Endothelial cell of umbilical vein (primary cell): ENCODE measurements at regions not wholly inside any gene's neighbourhood (a gene's known extent, or its start where the extent isn't known, plus 50 kb on each side); places are given as distances from the start of the nearest gene placed in this dataset.

ENCODE experiments used
- BruUV-seq: library from RNA; stranded (reverse); fragments of 400-500 nt; replicated peaks from 2 replicates; lab custom pipeline; 2021; lab: Mats Ljungman, UMichigan
- CTCF ChIA-PET: fragments of 300-600, 350-600 bp; sonication (Branson Sonifier 250); formaldehyde crosslinking; loops from one replicate; lab custom pipeline; 2021; ENCODE audit warnings: antibody characterized with exemption, inconsistent platforms; lab: Charles Lee
- POLR2A ChIA-PET: fragments of 300-600, 350-600 bp; sonication (Branson Sonifier 250); formaldehyde crosslinking; loops from one replicate; lab custom pipeline; 2021; ENCODE audit warnings: antibody characterized with exemption, inconsistent platforms; lab: Charles Lee
- DNase-seq: peaks from one replicate; pipeline ENCODE4 v3.0.0-alpha.2; 2011; ENCODE audit warnings: low read depth, low spot score
- FAIRE-seq: peaks from 2 replicates; lab custom pipeline; 2011; peaks lifted over from hg19 to GRCh38; lab: Jason Lieb, UNC
- H2AFZ ChIP-seq: 2 replicates; pipeline ENCODE4 v1.6.0; 2012; ENCODE audit warnings: low read depth, low read length, control low read depth, inconsistent platforms
- H3K27ac ChIP-seq: 2 replicates; pipeline ENCODE4 v1.5.1; 2011; ENCODE audit warnings: low read depth, mild to moderate bottlenecking, control low read depth, low read length, moderate library complexity; ENCODE audit not compliant: insufficient read depth
- H3K27me3 ChIP-seq, 2 experiments: 2 replicates each; pipeline versions ENCODE4 v1.6.0 to v1.6.1; 2011; ENCODE audit warnings: low read length in 2 of 2, mixed read lengths in 1 of 2; ENCODE audit not compliant: control insufficient read depth in 2 of 2, insufficient read depth in 2 of 2
- H3K36me3 ChIP-seq, 2 experiments: 2 replicates in 1 of 2; 3 replicates in 1 of 2; pipeline ENCODE4 v1.5.1; 2011; ENCODE audit warnings: low read length in 2 of 2, mild to moderate bottlenecking in 1 of 2, moderate library complexity in 1 of 2; ENCODE audit not compliant: control insufficient read depth in 2 of 2, insufficient read depth in 2 of 2; ENCODE audit errors: extremely low read depth in 1 of 2
- H3K4me1 ChIP-seq: 3 replicates; pipeline ENCODE4 v1.5.1; 2011; ENCODE audit warnings: mild to moderate bottlenecking, low read length; ENCODE audit not compliant: control insufficient read depth, insufficient read depth; ENCODE audit errors: extremely low read depth
- H3K4me2 ChIP-seq: 2 replicates; pipeline ENCODE4 v1.6.1; 2011; ENCODE audit warnings: low read length, control low read depth, mixed read lengths; ENCODE audit not compliant: insufficient read depth
- H3K4me3 ChIP-seq, 3 experiments: fragments of 200-600 bp in 1 of 3; sonication (generic), shearing (Covaris generic) in 1 of 3; replicated peaks in 1 of 3; 2 replicates each; pipeline ENCODE4 v1.5.1; 2011 to 2016; ENCODE audit warnings: control low read depth in 3 of 3, low read length in 3 of 3, mild to moderate bottlenecking in 2 of 3, inconsistent platforms in 1 of 3, low read depth in 1 of 3, moderate library complexity in 1 of 3; ENCODE audit not compliant: insufficient read depth in 1 of 3
- H3K79me2 ChIP-seq: 2 replicates; pipeline ENCODE4 v1.6.0; 2012; ENCODE audit warnings: low read length, inconsistent platforms; ENCODE audit not compliant: control insufficient read depth, insufficient read depth
- H3K9ac ChIP-seq: replicated peaks from 2 replicates; pipeline ENCODE3; 2011; ENCODE audit warnings: low read length, control low read depth; ENCODE audit not compliant: insufficient read depth; ENCODE audit errors: extremely low read depth
- H3K9me1 ChIP-seq: replicated peaks from 3 replicates; pipeline ENCODE4 v1.6.0; 2011; ENCODE audit warnings: mild to moderate bottlenecking, low read length; ENCODE audit not compliant: control insufficient read depth, insufficient read depth; ENCODE audit errors: extremely low read depth
- H3K9me3 ChIP-seq: replicated peaks from 2 replicates; pipeline ENCODE4 v1.5.1; 2012; ENCODE audit warnings: low read length, inconsistent platforms; ENCODE audit not compliant: control insufficient read depth, insufficient read depth
- H4K20me1 ChIP-seq: replicated peaks from 2 replicates; pipeline ENCODE3; 2011; ENCODE audit warnings: mild to moderate bottlenecking, low read length; ENCODE audit not compliant: control insufficient read depth, insufficient read depth; ENCODE audit errors: extremely low read depth
- CTCF ChIP-seq, 2 donors: IDR thresholded peaks; 1 replicate in 1 of 2; 2 replicates in 1 of 2; pipeline ENCODE4 v1.5.1; 2011; ENCODE audit warnings: low read length in 2 of 2, mild to moderate bottlenecking in 2 of 2, moderate library complexity in 2 of 2, control low read depth in 1 of 2, inconsistent platforms in 1 of 2, low read depth in 1 of 2; ENCODE audit not compliant: insufficient read depth in 1 of 2; ENCODE audit errors: extremely low read depth in 1 of 2
- EZH2 ChIP-seq: IDR thresholded peaks from 2 replicates; pipeline ENCODE4 v1.6.1; 2012; ENCODE audit warnings: borderline replicate concordance, low read depth, mild to moderate bottlenecking, moderate library complexity, low read length, inconsistent platforms; ENCODE audit not compliant: severe bottlenecking
- FOS ChIP-seq: IDR thresholded peaks from 2 replicates; pipeline ENCODE4 v1.6.1; 2011; ENCODE audit warnings: mild to moderate bottlenecking, low read length, moderate library complexity, borderline replicate concordance; ENCODE audit not compliant: insufficient read depth
- GATA2 ChIP-seq: IDR thresholded peaks from 2 replicates; pipeline ENCODE4 v1.7.0; 2011; ENCODE audit warnings: low read depth, mild to moderate bottlenecking, moderate library complexity, mixed read lengths, low read length; ENCODE audit not compliant: insufficient read length, insufficient read depth
- JUN ChIP-seq: IDR thresholded peaks from 2 replicates; pipeline ENCODE4 v1.6.1; 2011; ENCODE audit warnings: borderline replicate concordance, low read depth; ENCODE audit not compliant: insufficient read length, insufficient read depth
- MAX ChIP-seq: IDR thresholded peaks from 2 replicates; pipeline ENCODE4 v1.6.1; 2011; ENCODE audit not compliant: insufficient read depth, insufficient read length
- MYC ChIP-seq: IDR thresholded peaks from one replicate; pipeline ENCODE4 v1.6.1; 2011; ENCODE audit warnings: mild to moderate bottlenecking, low read depth, low read length
- POLR2A ChIP-seq: IDR thresholded peaks from 2 replicates; pipeline ENCODE4 v1.6.1; 2012; ENCODE audit warnings: low read depth, mild to moderate bottlenecking, control low read depth, low read length
- POLR2AphosphoS5 ChIP-seq: IDR thresholded peaks from 2 replicates; pipeline ENCODE4 v1.6.1; 2012; ENCODE audit warnings: low read depth, mild to moderate bottlenecking, control low read depth, low read length, moderate library complexity; ENCODE audit not compliant: insufficient read depth
- dilution Hi-C: fragments of 300-500 bp; cut with MboI; formaldehyde crosslinking; loops from one replicate; pipeline ENCODE4 v1.15.0; 2019; ENCODE audit warnings: low sequenced_read_pairs; ENCODE audit not compliant: extremely low pct_ligation_motif_present
- intact Hi-C: fragments of 100-400 bp; cut with micrococcal nuclease; formaldehyde crosslinking; loops from one replicate; pipeline ENCODE4 v1.10.0; 2022

- DNase-seq (no peak), FAIRE-seq (no peak)
- Histone ChIP-seq H3K4me3 (no peak overlapping the region), H4K20me1 (no peaks in the 10 kb centered on the region), H3K27ac (no peak overlapping the region), H3K9ac (no peak overlapping the region), H3K9me3 (no peaks in the 10 kb centered on the region), H2AFZ (no peak overlapping the region), H3K9me1 (no peaks in the 10 kb centered on the region), H3K4me2 (no peak overlapping the region), H3K79me2 (no peaks in the 10 kb centered on the region), H3K4me1 (no peaks in the 10 kb centered on the region), H3K36me3 (no peaks in the 10 kb centered on the region), H3K27me3 (no peaks in the 10 kb centered on the region)
- POLR2A ChIA-PET: no interaction called here
- dilution Hi-C loops (no loop called here), intact Hi-C loops (no loop called here)
- no TSS peak for BruUV-seq
- CTCF ChIA-PET: interaction anchor here (1.3 kb wide), 1 partner anchor 17 kb away, joined by 4 read pairs; no protein-coding TSS in a partner anchor
- TF ChIP-seq POLR2A (no peak), MYC (no peak), MAX (no peak), JUN (no peak), FOS (no peak), EZH2 (no peak), POLR2AphosphoS5 (no peak), CTCF (IDR thresholded peaks at IDR 0.05; ENCODE audit: extremely low read depth in 1 of 2, insufficient read depth in 1 of 2, low read depth in 1 of 2, low read length in 2 of 2) (no peak), GATA2 (no peak)
Observed at GRCh38 chr1:99464738-99465137, 181.2 kb upstream of the PALMD start.
